Neural cell (in vitro differentiated cells): ENCODE measurements at regions not wholly inside any gene's neighbourhood (a gene's known extent, or its start where the extent isn't known, plus 50 kb on each side); places are given as distances from the start of the nearest gene placed in this dataset.

Experiments
- H2AFZ ChIP-seq: fragments of 200-600, 300-800 bp; sonication (generic), shearing (Covaris generic); 2 replicates; pipeline ENCODE4 v1.6.0; 2014; ENCODE audit warnings: low read depth, mild to moderate bottlenecking, antibody characterized with exemption, low read length, moderate library complexity
- H3F3A ChIP-seq: fragments of 200-600 bp; shearing (Covaris generic); 2 replicates; pipeline ENCODE4 v1.6.1; 2016; ENCODE audit warnings: mild to moderate bottlenecking, moderate library complexity, mixed read lengths, antibody characterized with exemption, low read length; ENCODE audit not compliant: insufficient read depth, poor library complexity, severe bottlenecking
- H3K27ac ChIP-seq: fragments of 200-600, 300-800 bp; sonication (generic), shearing (Covaris generic); 2 replicates; pipeline ENCODE4 v1.5.1; 2014; ENCODE audit warnings: mild to moderate bottlenecking, low read length, moderate library complexity
- H3K27me3 ChIP-seq: fragments of 300-800, 200-600 bp; sonication (generic), shearing (Covaris generic); 2 replicates; pipeline ENCODE4 v1.6.0; 2014; ENCODE audit warnings: mild to moderate bottlenecking, low read depth, low read length, moderate library complexity; ENCODE audit not compliant: insufficient read depth
- H3K36me3 ChIP-seq: fragments of 300-800, 200-600 bp; sonication (generic), shearing (Covaris generic); 2 replicates; pipeline ENCODE4 v1.5.1; 2014; ENCODE audit warnings: mild to moderate bottlenecking, antibody characterized with exemption, low read length, moderate library complexity; ENCODE audit not compliant: insufficient read depth
- H3K4me2 ChIP-seq: fragments of 300-800, 200-600 bp; sonication (generic), shearing (Covaris generic); 2 replicates; pipeline ENCODE4 v1.6.0; 2014; ENCODE audit warnings: mild to moderate bottlenecking, low read length
- H3K4me3 ChIP-seq: fragments of 300-800, 200-600 bp; sonication (generic), shearing (Covaris generic); 2 replicates; pipeline ENCODE4 v1.5.1; 2014; ENCODE audit warnings: mild to moderate bottlenecking, low read length, moderate library complexity
- H3K79me2 ChIP-seq: fragments of 200-600 bp; shearing (Covaris generic); replicated peaks from 2 replicates; pipeline ENCODE4 v1.6.0; 2014; ENCODE audit warnings: mild to moderate bottlenecking, low read length, moderate library complexity; ENCODE audit not compliant: insufficient read depth
- H3K9ac ChIP-seq: fragments of 300-800, 200-600 bp; sonication (generic), shearing (Covaris generic); 2 replicates; pipeline ENCODE4 v1.6.1; 2016; ENCODE audit warnings: mild to moderate bottlenecking, low read length, mixed read lengths
- H3K9me2 ChIP-seq: fragments of 200-600 bp; shearing (Covaris generic); 2 replicates; pipeline ENCODE4 v1.6.1; 2016; ENCODE audit warnings: mild to moderate bottlenecking, low read length, mixed read lengths; ENCODE audit not compliant: insufficient read depth
- H3K9me3 ChIP-seq: fragments of 200-600, 300-800 bp; sonication (generic), shearing (Covaris generic); 2 replicates; pipeline ENCODE4 v1.6.1; 2016; ENCODE audit warnings: mild to moderate bottlenecking, mixed run types, low read length, moderate library complexity, mixed read lengths
- H4K20me1 ChIP-seq: fragments of 200-600 bp; shearing (Covaris generic); 2 replicates; pipeline ENCODE4 v1.6.1; 2016; ENCODE audit warnings: mild to moderate bottlenecking, mixed run types; ENCODE audit not compliant: insufficient read depth
- CTCF ChIP-seq: fragments of 450-650 bp; IDR thresholded peaks from 2 replicates; pipeline ENCODE4 v1.5.1; 2014; ENCODE audit warnings: antibody characterized with exemption, mild to moderate bottlenecking, moderate library complexity; ENCODE audit not compliant: poor library complexity, severe bottlenecking
- EP300 ChIP-seq: fragments of 450-650 bp; conservative IDR thresholded peaks from 2 replicates; pipeline ENCODE4 v1.6.1; 2014; ENCODE audit warnings: antibody characterized with exemption, mild to moderate bottlenecking, moderate library complexity; ENCODE audit not compliant: poor library complexity, severe bottlenecking
- EZH2 ChIP-seq: fragments of 200-600, 300-800 bp; shearing (Covaris generic), sonication (generic); IDR thresholded peaks from 2 replicates; pipeline ENCODE4 v1.6.1; 2014; ENCODE audit warnings: antibody characterized with exemption, low read length, borderline replicate concordance, mild to moderate bottlenecking; ENCODE audit not compliant: insufficient read depth, poor library complexity, severe bottlenecking
- MXI1 ChIP-seq: fragments of 450-650 bp; conservative IDR thresholded peaks from 2 replicates; pipeline ENCODE4 v1.6.1; 2014; ENCODE audit warnings: antibody characterized with exemption, mild to moderate bottlenecking; ENCODE audit not compliant: poor library complexity, severe bottlenecking
- POLR2AphosphoS5 ChIP-seq: IDR thresholded peaks from 2 replicates; pipeline ENCODE4 v1.6.1; 2012
- RAD21 ChIP-seq: fragments of 450-650 bp; conservative IDR thresholded peaks from 2 replicates; pipeline ENCODE4 v1.6.1; 2014; ENCODE audit warnings: antibody characterized with exemption, mild to moderate bottlenecking, moderate library complexity
- REST ChIP-seq: IDR thresholded peaks from 2 replicates; pipeline ENCODE4 v1.6.1; 2012; ENCODE audit warnings: borderline replicate concordance
- SMC3 ChIP-seq: fragments of 450-650 bp; conservative IDR thresholded peaks from 2 replicates; pipeline ENCODE4 v1.6.1; 2014; ENCODE audit warnings: antibody characterized with exemption, mild to moderate bottlenecking, moderate library complexity; ENCODE audit not compliant: poor library complexity
- TAF1 ChIP-seq: IDR thresholded peaks from 2 replicates; pipeline ENCODE4 v1.6.1; 2012; ENCODE audit warnings: low read depth

- Histone ChIP-seq H3K4me2 (no peak overlapping the region), H3K36me3 (no peaks in the 10 kb centered on the region), H3K27me3 (no peaks in the 10 kb centered on the region), H2AFZ (no peak overlapping the region), H3F3A (no peaks in the 10 kb centered on the region), H3K4me3 (no peak overlapping the region), H3K79me2 (no peaks in the 10 kb centered on the region), H3K9me3 (no peaks in the 10 kb centered on the region), H3K9ac (no peak overlapping the region), H3K27ac (no peak overlapping the region), H3K9me2 (no peaks in the 10 kb centered on the region), H4K20me1 (no peaks in the 10 kb centered on the region)
- no peak for TF ChIP-seq CTCF
- TF ChIP-seq EP300: no peak
- no peak for TF ChIP-seq POLR2AphosphoS5
- TF ChIP-seq REST: no peak
- TF ChIP-seq SMC3: no peak
- no peak for TF ChIP-seq TAF1
- TF ChIP-seq EZH2: no peak
- no peak for TF ChIP-seq MXI1
- TF ChIP-seq RAD21: no peak
Measured at GRCh38 chr7:28291559-28291958, 111.0 kb upstream of the JAZF1 start.

GRCh38 chr7:28292834-28293526 is 112.4 kb upstream of the JAZF1 start:
- Histone ChIP-seq H3K4me2 (peak overlapping the region; percentile 1), H3F3A (no peaks in the 10 kb centered on the region), H4K20me1 (no peaks in the 10 kb centered on the region), H3K9ac (no peak overlapping the region), H3K79me2 (no peaks in the 10 kb centered on the region), H3K27ac (no peak overlapping the region), H2AFZ (no peak overlapping the region), H3K9me3 (no peaks in the 10 kb centered on the region), H3K4me3 (no peak overlapping the region), H3K27me3 (no peaks in the 10 kb centered on the region), H3K9me2 (no peaks in the 10 kb centered on the region), H3K36me3 (no peaks in the 10 kb centered on the region)
- TF ChIP-seq TAF1 (no peak), REST (no peak), SMC3 (no peak), EP300 (no peak), MXI1 (no peak), EZH2 (no peak), CTCF (no peak), POLR2AphosphoS5 (no peak)
